ENCODE measurements at regions not wholly inside any gene's neighbourhood (a gene's known extent, or its start where the extent isn't known, plus 50 kb on each side); places are given as distances from the start of the nearest gene placed in this dataset.

GRCh38 chr10:44070282-44070681 lies 314.6 kb downstream of the CXCL12 start:
- Histone ChIP-seq H3K9me1 (ENCODE audit: control insufficient read depth, extremely low read depth, insufficient read depth, low read length) (no peaks in the 10 kb centered on the region), H3K36me3 (ENCODE audit: control insufficient read depth in 2 of 2, extremely low read depth in 1 of 2, insufficient read depth in 2 of 2, low read length in 2 of 2) (no peaks in the 10 kb centered on the region), H4K20me1 (ENCODE audit: control insufficient read depth, extremely low read depth, insufficient read depth, low read length) (no peaks in the 10 kb centered on the region), H3K27me3 (ENCODE audit: control insufficient read depth, extremely low read depth, insufficient read depth, low read length) (no peaks in the 10 kb centered on the region), H3K4me1 (ENCODE audit: control insufficient read depth, extremely low read depth, insufficient read depth, low read length) (no peaks in the 10 kb centered on the region), H2AFZ (ENCODE audit: control insufficient read depth, low read length) (no peak overlapping the region), H3K9me3 (ENCODE audit: control insufficient read depth, low read depth, low read length) (no peaks in the 10 kb centered on the region), H3K4me2 (ENCODE audit: control insufficient read depth, extremely low read depth, insufficient read depth, low read depth, low read length) (no peak overlapping the region), H3K27ac (ENCODE audit: control insufficient read depth, insufficient read depth, low read length) (no peak overlapping the region), H3K4me3 (ENCODE audit: control insufficient read depth in 2 of 3, extremely low read depth in 1 of 3, insufficient read depth in 2 of 3, low read depth in 1 of 3, low read length in 3 of 3) (no peak overlapping the region), H3K9ac (ENCODE audit: control insufficient read depth, extremely low read depth, insufficient read depth, low read length) (no peak overlapping the region), H3K79me2 (ENCODE audit: control insufficient read depth, insufficient read depth, low read length) (no peaks in the 10 kb centered on the region)
- DNase-seq (ENCODE audit: low read depth, low spot score) (no peak), FAIRE-seq (no peak)
- TF ChIP-seq EZH2 (IDR thresholded peaks at IDR 0.05; ENCODE audit: low read length) (no peak), CTCF (optimal IDR thresholded peaks at IDR 0.05 in 1 of 3, IDR thresholded peaks at IDR 0.05 in 1 of 3, conservative IDR thresholded peaks at IDR 0.05 in 1 of 3; ENCODE audit: extremely low read depth in 1 of 3, insufficient read depth in 2 of 3, low read length in 3 of 3) (no peak)
- dilution Hi-C loops (cut with MboI; ENCODE audit: extremely low pct_ligation_motif_present, low sequenced_read_pairs) = no loop called here

- Histone ChIP-seq H3K4me1 (ENCODE audit: control insufficient read depth, extremely low read depth, insufficient read depth, low read length) (no peaks in the 10 kb centered on the region), H3K9me1 (ENCODE audit: control insufficient read depth, extremely low read depth, insufficient read depth, low read length) (no peaks in the 10 kb centered on the region), H4K20me1 (ENCODE audit: control insufficient read depth, extremely low read depth, insufficient read depth, low read length) (no peaks in the 10 kb centered on the region), H3K36me3 (ENCODE audit: control insufficient read depth in 2 of 2, extremely low read depth in 1 of 2, insufficient read depth in 2 of 2, low read length in 2 of 2) (no peaks in the 10 kb centered on the region), H3K4me2 (ENCODE audit: control insufficient read depth, extremely low read depth, insufficient read depth, low read depth, low read length) (no peak overlapping the region), H3K9me3 (ENCODE audit: control insufficient read depth, low read depth, low read length) (no peaks in the 10 kb centered on the region), H3K79me2 (ENCODE audit: control insufficient read depth, insufficient read depth, low read length) (no peaks in the 10 kb centered on the region), H3K27ac (ENCODE audit: control insufficient read depth, insufficient read depth, low read length) (no peak overlapping the region), H3K9ac (ENCODE audit: control insufficient read depth, extremely low read depth, insufficient read depth, low read length) (no peak overlapping the region), H3K4me3 (ENCODE audit: control insufficient read depth in 2 of 3, extremely low read depth in 1 of 3, insufficient read depth in 2 of 3, low read depth in 1 of 3, low read length in 3 of 3) (no peak overlapping the region), H3K27me3 (ENCODE audit: control insufficient read depth, extremely low read depth, insufficient read depth, low read length) (no peaks in the 10 kb centered on the region), H2AFZ (ENCODE audit: control insufficient read depth, low read length) (no peak overlapping the region)
- FAIRE-seq = no peak
- dilution Hi-C loops (cut with MboI; ENCODE audit: extremely low pct_ligation_motif_present, low sequenced_read_pairs) = no loop called here
- DNase-seq (ENCODE audit: low read depth, low spot score) = no peak
- no peak for TF ChIP-seq CTCF (optimal IDR thresholded peaks at IDR 0.05 in 1 of 3, IDR thresholded peaks at IDR 0.05 in 1 of 3, conservative IDR thresholded peaks at IDR 0.05 in 1 of 3; ENCODE audit: extremely low read depth in 1 of 3, insufficient read depth in 2 of 3, low read length in 3 of 3)
- no peak for TF ChIP-seq EZH2 (IDR thresholded peaks at IDR 0.05; ENCODE audit: low read length)
Observed at GRCh38 chr10:44069573-44069972, 315.3 kb downstream of the CXCL12 start.
